EL (cell line): ENCODE measurements at regions not wholly inside any gene's neighbourhood (a gene's known extent, or its start where the extent isn't known, plus 50 kb on each side); places are given as distances from the start of the nearest gene placed in this dataset.
"Not testable (repeated sequence)": the region's sequence is repeated elsewhere in the genome, so short reads cannot be mapped to it uniquely, and the experiment has no call there.

Source experiments
- DNase-seq: peaks from one replicate; pipeline ENCODE4 v3.0.0-alpha.2; 2016

DNA sequence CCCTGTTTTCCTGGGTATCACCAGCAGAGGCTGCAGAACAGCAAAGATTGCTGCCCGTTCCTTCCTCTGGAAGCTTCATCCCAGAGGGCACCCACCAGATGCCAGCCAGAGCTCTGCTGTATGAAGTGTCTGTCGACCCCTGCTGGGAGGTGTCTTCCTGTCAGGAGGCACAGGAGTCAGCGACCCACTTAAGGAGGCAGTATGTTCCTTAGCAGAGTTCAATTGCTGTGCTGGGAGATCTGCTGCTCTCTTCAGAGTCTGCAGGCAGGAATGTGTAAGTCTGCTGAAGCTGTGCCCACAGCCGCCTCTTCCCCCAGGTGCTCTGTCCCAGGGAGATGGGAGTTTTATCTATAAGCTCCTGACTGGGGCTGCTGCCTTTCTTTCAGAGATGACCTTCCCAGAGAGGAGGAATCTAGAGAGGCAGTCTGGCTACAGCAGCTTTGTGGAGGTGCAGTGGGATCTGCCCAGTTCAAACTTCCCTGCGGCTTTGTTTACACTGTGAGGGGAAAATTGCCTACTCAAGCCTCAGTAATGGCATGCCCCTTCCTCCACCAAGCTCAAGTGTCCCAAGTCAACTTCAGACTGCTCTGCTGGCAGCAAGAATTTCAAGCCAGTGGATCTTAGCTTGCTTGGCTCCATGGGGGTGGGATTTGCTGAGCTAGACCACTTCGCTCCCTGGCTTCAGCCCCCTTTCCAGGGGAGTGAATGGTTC is 100.6 kb downstream of the TMEM168 start:
- DNase-seq, result not testable (repeated sequence)

DNA sequence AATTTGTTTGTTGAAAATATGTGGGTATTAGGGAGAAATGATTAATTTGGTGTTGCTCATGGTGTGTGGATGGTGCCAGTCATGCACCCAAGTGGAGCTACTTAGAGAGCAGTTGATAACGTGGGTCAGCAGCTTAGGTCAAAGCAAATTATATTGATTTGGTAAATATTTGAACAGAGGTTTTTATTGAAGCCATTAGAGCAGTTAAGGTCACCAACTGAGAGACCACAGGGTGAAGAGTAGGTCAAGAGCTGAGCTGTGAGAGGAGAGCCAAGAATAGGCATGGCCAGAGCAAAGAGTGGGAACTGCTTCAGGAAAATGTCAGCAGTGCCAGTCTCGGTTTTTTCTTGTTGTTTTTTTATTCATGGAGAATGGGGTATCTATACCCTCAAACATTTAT is 97.9 kb downstream of the TMEM168 start:
- DNase-seq, result no peak

DNA sequence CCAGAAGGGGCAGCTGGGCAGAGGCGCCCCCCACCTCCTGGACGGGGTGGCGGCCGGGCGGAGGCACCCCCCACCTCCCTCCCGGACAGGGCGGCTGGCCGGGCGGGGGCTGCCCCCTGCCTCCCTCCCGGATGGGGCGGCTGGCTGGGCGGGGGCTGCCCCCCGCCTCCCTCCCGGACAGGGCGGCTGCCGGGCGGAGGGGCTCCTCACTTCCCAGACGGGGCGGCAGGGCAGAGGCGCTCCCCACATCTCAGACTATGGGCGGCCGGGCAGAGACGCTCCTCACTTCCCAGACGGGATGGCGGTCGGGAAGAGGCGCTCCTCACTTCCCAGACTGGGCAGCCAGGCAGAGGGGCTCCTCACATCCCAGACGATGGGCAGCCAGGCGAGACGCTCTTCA is 93.0 kb downstream of the TMEM168 start:
- not testable (repeated sequence) for DNase-seq

DNA sequence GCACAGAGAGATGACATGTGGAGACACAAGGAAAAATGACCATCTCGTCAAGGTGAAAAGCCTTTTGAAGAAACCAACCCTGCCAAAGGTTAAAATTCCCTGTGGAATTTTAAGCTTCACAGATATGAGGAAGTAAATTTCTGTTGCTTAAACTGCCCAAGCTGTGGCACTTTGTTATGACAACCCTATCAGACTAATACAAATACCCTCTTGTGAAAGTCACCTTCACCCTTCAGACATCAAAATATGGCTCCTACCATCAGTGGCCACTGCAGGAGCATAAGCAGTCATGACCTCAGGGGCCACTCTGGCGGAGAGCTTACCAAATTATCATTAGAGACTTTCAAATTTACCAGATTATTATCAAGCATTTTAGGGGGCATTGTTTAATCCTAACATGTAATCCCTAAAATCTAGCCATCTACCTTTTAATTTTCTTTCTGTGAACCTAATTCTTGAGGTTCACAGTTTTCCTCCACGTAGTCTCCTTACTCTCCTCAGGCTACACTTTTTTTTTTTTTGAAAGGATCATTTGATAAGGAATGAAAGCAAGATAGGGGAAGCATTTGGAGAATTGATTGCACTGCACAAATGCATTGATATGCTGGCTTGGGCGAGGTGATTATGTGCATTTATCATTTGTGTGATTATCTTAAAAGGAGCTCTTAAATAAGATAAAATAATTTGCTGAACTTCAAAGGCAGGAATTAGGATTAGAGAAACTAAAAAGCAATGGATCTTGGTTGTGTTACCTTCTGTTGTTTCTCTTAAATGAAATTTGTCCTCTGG is 90.3 kb downstream of the TMEM168 start:
- no peak for DNase-seq

DNA sequence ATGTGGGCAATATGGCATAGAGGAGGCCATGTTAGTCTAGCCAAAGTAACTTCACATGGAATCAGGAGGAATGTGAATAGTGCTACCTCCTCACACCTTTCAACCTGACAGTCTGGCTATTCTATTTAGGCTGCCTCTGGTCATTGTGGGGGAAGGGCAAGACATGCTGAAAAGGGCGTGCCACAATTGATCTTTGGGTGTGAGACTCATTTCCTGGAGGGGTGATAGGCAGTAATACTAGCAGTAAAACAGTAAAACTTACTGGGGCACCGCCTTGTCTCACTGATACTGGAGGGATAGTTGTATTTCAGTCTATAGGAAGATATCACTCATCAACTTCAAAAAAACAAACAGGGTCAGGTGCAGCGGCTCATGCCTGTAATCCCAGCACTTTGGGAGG is 88.7 kb downstream of the TMEM168 start:
- DNase-seq, result no peak

DNA sequence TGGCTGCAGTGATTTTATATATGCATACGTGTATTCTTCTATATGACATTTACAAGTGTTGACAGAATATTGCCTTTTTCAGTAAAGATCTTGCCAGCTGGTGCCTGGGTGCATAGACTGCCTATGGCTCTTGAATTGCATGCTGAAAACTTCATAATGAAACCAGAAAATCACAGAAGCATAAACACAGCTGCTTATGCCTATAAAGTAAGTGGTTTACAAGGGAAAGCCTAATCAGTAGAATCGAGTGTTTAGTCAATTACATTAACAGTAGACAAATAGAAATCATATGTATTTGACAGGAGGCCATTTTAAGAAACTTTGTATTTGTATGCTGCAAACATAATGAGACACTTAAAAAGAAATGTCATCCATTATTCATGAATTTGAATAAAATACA is 82.5 kb downstream of the TMEM168 start:
- no peak for DNase-seq

DNA sequence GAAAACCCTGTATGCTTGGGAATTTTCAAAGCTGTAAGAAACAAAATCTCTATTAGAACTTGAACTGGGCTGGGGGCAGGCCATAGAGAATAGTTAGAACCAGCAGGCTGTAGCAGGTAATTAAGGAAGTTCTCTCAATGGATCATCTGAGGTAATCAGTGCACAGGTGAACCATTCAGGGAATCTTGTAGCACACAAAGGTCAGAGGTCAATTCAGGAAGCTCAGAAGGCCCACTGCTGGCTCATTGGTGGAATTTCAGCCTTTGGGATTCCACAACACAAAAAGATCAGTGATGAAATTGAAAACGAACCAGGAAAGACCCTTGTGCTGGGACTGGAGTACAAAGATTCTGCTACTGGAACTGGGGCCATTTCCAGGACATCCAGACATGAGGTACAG is 82.0 kb downstream of the TMEM168 start:
- DNase-seq, result no peak
